ENCODE measurements at regions not wholly inside any gene's neighbourhood (a gene's known extent, or its start where the extent isn't known, plus 50 kb on each side); places are given as distances from the start of the nearest gene placed in this dataset.
A peak's percentile ranks its signal among the peaks of the same experiment; 100 is the strongest.

- no peak for FAIRE-seq
- Histone ChIP-seq H3K27ac (ENCODE audit: low read depth in 2 of 2, low read length in 2 of 2) (no peak overlapping the region), H3K27me3 (ENCODE audit: control insufficient read depth, insufficient read depth, low read length) (no peaks in the 10 kb centered on the region), H3K9ac (ENCODE audit: low read length in 3 of 3) (no peak overlapping the region), H3K4me3 (ENCODE audit: low read length in 3 of 3) (no peak overlapping the region), H3K36me3 (ENCODE audit: control insufficient read depth in 2 of 3, insufficient read depth in 3 of 3, low read length in 3 of 3) (no peaks in the 10 kb centered on the region), H3K4me1 (ENCODE audit: control insufficient read depth in 2 of 3, insufficient read depth in 2 of 3, low read depth in 1 of 3, low read length in 3 of 3) (no peaks in the 10 kb centered on the region), H3K9me3 (ENCODE audit: control insufficient read depth in 2 of 3, insufficient read depth in 1 of 3, low read length in 3 of 3) (no peaks in the 10 kb centered on the region)
- intact Hi-C loops (cut with DNase I): no loop called here
- DNase-seq: no peak
- no peak for TF ChIP-seq CTCF (IDR thresholded peaks at IDR 0.05; ENCODE audit: borderline replicate concordance, extremely low read depth, insufficient read depth)
These were observed 361.4 kb downstream of the HLX start for GRCh38 chr1:221240690-221241089.

GRCh38 chr1:221241157-221241556, 361.9 kb downstream of the HLX start:
- DNase-seq: no peak
- no peak overlapping the region for H3K9ac ChIP-seq (ENCODE audit: low read length in 3 of 3)
- H3K4me3 ChIP-seq (ENCODE audit: low read length in 3 of 3): no peak overlapping the region
- H3K27ac ChIP-seq (ENCODE audit: low read depth in 2 of 2, low read length in 2 of 2): no peak overlapping the region
- intact Hi-C loops (cut with DNase I): no loop called here
- no peak for FAIRE-seq
- no peaks in the 10 kb centered on the region for H3K9me3 ChIP-seq (ENCODE audit: control insufficient read depth in 2 of 3, insufficient read depth in 1 of 3, low read length in 3 of 3)
- H3K4me1 ChIP-seq (ENCODE audit: control insufficient read depth in 2 of 3, insufficient read depth in 2 of 3, low read depth in 1 of 3, low read length in 3 of 3): no peaks in the 10 kb centered on the region
- no peaks in the 10 kb centered on the region for H3K36me3 ChIP-seq (ENCODE audit: control insufficient read depth in 2 of 3, insufficient read depth in 3 of 3, low read length in 3 of 3)
- no peaks in the 10 kb centered on the region for H3K27me3 ChIP-seq (ENCODE audit: control insufficient read depth, insufficient read depth, low read length)
- no peak for TF ChIP-seq CTCF (IDR thresholded peaks at IDR 0.05; ENCODE audit: borderline replicate concordance, extremely low read depth, insufficient read depth)

GRCh38 chr1:221241592-221241991, 362.3 kb downstream of the HLX start:
- no peak for TF ChIP-seq CTCF (IDR thresholded peaks at IDR 0.05; ENCODE audit: borderline replicate concordance, extremely low read depth, insufficient read depth)
- FAIRE-seq (no peak), DNase-seq (peak in 2 of 5 donors; percentile 27 to 63)
- intact Hi-C loops (cut with DNase I): no loop called here
- Histone ChIP-seq H3K9ac (ENCODE audit: low read length in 3 of 3) (no peak overlapping the region), H3K9me3 (ENCODE audit: control insufficient read depth in 2 of 3, insufficient read depth in 1 of 3, low read length in 3 of 3) (no peaks in the 10 kb centered on the region), H3K36me3 (ENCODE audit: control insufficient read depth in 2 of 3, insufficient read depth in 3 of 3, low read length in 3 of 3) (no peaks in the 10 kb centered on the region), H3K4me3 (ENCODE audit: low read length in 3 of 3) (no peak overlapping the region), H3K4me1 (ENCODE audit: control insufficient read depth in 2 of 3, insufficient read depth in 2 of 3, low read depth in 1 of 3, low read length in 3 of 3) (no peaks in the 10 kb centered on the region), H3K27ac (ENCODE audit: low read depth in 2 of 2, low read length in 2 of 2) (no peak overlapping the region), H3K27me3 (ENCODE audit: control insufficient read depth, insufficient read depth, low read length) (no peaks in the 10 kb centered on the region)

- H3K9me3 ChIP-seq (ENCODE audit: control insufficient read depth in 2 of 3, insufficient read depth in 1 of 3, low read length in 3 of 3): no peaks in the 10 kb centered on the region
- no peaks in the 10 kb centered on the region for H3K4me1 ChIP-seq (ENCODE audit: control insufficient read depth in 2 of 3, insufficient read depth in 2 of 3, low read depth in 1 of 3, low read length in 3 of 3)
- no peaks in the 10 kb centered on the region for H3K27me3 ChIP-seq (ENCODE audit: control insufficient read depth, insufficient read depth, low read length)
- H3K4me3 ChIP-seq (ENCODE audit: low read length in 3 of 3): no peak overlapping the region
- intact Hi-C loops (cut with DNase I): no loop called here
- DNase-seq (no peak), FAIRE-seq (no peak)
- no peaks in the 10 kb centered on the region for H3K36me3 ChIP-seq (ENCODE audit: control insufficient read depth in 2 of 3, insufficient read depth in 3 of 3, low read length in 3 of 3)
- TF ChIP-seq CTCF (IDR thresholded peaks at IDR 0.05; ENCODE audit: borderline replicate concordance, extremely low read depth, insufficient read depth): no peak
- H3K27ac ChIP-seq (ENCODE audit: low read depth in 2 of 2, low read length in 2 of 2): no peak overlapping the region
- H3K9ac ChIP-seq (ENCODE audit: low read length in 3 of 3): no peak overlapping the region
These were observed 366.8 kb downstream of the HLX start for GRCh38 chr1:221246067-221246466.
